GM18499 (cell line): ENCODE measurements at regions not wholly inside any gene's neighbourhood (a gene's known extent, or its start where the extent isn't known, plus 50 kb on each side); places are given as distances from the start of the nearest gene placed in this dataset.

Source experiments
- ATAC-seq: cut with Tn5 transposase; IDR thresholded peaks from one replicate; pipeline ENCODE4 v1.9.1; 2021; ENCODE audit warnings: moderate number of reproducible peaks; ENCODE audit not compliant: insufficient read depth, unreplicated experiment

- no peak for ATAC-seq
Measured at GRCh38 chr9:1320051-1320557, 269.9 kb downstream of the DMRT2 start.

GRCh38 chr9:1320607-1321195, 270.5 kb downstream of the DMRT2 start:
- no peak for ATAC-seq

DNA sequence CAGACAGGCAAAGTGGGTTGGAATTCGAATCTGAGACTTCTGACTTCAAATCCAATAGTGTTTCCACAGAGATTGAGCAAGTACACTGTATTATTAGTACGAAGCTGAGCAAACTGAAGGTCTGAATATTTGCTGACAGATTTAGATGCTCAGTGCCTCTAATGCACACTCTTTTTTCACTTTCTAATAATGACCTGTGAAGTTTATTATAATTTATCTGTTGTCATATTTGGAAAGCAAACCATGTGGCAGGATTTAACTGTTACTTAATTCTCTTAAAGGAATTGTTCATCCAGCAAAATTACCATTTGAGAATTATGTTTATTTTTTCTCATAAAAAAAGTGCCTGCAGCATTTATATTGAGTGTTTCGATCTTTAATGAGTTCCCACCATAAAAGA, 277.3 kb downstream of the DMRT2 start:
- no peak for ATAC-seq

DNA sequence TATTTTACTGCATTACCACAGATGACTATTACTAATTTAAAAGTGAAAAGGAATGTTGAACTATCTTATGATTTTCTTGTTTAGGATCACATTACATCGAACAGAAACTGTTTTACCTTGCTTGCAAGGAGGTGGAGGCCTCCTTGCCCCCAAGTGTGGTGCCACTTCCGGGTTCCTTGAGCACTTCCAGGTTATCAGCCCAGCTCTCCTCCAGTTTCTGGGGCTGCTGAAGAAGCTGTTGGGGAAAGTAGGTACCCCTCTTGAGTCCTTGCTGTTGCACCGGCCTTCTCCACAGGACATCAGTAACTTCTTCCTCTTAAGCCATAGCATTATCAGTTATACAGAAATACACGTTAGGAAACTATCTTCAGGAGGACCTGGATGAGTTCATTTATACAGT, 278.2 kb downstream of the DMRT2 start:
- no peak for ATAC-seq

DNA sequence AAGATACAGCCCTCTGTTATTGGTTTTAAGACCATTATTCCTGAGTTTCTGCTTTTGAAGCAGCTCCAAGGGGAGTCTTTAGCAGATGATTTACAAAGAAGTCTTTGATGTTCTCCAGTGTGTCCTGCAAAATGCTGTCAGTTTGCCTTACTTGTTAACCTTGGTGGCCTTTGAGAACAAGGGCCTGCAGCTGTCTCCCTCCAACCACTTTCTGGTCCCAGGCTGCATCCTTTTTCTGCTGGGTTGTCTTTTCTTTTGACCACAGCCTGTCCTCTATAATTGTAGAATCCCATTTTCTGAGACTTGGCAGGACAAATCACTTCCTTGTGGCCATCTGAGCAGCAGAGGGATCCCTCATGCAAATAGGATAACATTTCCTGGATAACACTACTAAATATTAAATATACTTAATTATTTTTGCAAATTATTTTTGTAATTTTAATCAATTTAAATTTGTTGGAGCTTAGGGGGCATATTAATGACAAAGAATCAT, 281.4 kb downstream of the DMRT2 start:
- no peak for ATAC-seq

GRCh38 chr9:1332156-1332555, 282.0 kb downstream of the DMRT2 start:
- no peak for ATAC-seq

DNA sequence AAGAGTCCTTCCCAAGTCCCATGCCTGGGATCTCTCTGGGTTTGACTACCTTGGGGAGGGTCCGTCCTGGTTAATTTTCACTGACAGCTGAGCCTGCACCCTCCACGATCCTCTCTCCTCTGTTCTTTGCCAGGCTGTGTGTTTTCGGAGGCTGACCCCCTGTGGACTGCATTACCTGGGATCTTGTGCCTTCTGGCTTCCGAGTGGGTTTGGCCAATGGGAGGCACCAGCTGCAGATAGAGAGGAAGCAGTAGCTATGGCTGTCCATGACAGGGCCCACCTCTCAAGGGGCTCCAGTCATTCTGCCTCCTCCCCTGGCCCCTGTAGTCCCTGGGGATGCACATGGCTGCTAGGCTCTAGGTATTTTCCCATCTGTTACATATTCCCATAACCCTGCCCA, 285.0 kb downstream of the DMRT2 start:
- no peak for ATAC-seq

DNA sequence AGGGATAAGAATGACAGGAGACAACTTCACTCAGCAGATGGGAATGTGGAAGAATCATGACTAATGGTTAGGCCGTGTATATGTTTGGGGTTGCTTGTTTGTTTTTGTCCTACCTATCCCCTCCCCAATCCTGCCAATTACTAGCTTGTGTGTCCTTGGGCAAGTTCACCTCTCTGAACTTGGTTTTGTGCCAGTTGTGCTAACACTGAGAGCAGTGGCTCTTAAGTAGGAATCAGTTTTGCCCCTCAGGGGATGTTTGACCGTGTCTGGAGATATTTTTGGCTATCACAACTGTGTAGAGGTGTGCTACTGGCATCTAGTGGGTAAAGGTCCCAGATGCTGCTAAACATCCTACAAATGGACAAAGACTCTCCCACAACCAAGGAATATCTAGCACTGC, 287.0 kb downstream of the DMRT2 start:
- no peak for ATAC-seq

DNA sequence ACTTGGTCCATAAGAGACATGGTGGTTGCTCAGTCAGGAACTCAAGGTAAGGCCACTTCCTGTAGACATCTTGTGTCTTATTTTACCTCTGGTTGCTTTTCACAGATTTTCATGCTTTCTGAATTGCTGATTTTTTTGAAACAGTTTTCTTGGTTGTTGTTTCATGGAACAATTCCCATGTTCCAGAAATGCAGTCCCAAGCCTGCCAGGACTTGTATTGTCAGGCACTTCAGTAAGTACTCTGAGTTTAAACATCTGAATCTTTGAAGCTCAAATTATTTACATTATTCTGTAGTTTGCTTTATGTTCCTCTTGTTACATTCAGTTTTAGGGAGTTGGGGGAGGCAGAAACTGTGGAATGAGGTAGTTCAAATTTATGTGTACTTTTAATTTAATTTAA, 290.2 kb downstream of the DMRT2 start:
- no peak for ATAC-seq

DNA sequence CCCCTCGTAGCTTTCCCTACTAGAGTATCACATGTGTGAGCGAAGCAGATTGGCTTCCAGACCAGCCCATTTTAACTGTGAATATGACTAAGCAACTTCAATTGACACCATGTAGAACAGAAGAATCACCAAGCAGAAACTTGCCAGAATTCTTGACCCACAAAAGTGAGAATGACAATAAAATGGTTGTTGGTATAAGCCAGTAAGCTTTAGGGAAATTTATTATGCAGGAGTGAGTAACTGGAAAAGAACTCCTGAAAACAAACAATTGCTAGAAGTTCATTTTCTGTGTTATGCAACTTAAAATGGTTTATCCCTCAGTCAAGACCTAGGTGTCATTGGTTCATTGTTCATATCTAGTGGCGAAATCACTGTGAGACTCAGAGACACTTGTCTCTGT, 303.1 kb downstream of the DMRT2 start:
- ATAC-seq: no peak

DNA sequence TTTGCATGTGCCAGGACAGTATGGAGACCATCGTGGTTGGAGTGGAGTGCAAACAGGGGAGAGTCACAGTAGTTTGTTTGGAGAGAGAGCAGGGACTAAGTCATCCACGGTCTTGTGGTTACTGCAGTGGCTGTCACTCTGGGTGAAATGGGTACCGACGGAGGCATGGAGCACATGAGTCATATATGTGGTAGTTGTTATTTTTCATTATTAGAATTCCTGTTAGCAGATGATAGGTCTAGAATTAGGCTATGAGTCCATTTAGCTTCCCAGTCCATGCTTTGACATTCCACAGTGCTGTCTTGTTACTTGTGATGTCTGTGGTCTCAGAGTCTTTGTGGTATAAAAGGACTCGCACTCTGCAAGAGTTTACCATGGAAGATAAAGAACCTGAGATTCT, 303.9 kb downstream of the DMRT2 start:
- ATAC-seq: no peak

DNA sequence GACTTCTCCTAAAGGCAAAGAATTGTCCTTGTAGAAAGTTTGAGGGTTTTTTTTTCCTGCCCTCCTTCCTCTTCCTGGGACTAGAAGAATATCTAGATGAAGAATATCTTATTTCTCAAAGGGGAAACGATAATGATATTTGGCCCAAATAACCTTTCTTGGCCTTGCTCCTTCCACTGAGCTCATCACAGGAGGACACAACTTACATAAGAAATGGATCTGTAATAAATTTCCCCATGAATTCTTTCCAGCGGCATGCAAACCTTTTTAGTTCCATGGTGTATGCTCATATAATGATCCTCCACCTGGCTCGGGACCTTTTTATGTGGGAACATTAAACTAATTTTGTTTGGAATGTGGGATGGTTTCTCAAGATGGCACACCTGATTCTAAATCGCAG, 304.4 kb downstream of the DMRT2 start:
- ATAC-seq: no peak

- no peak for ATAC-seq
Measured at GRCh38 chr9:1355656-1356055, 305.5 kb downstream of the DMRT2 start.

- ATAC-seq: no peak
Measured at GRCh38 chr9:1362845-1363244, 312.7 kb downstream of the DMRT2 start.

GRCh38 chr9:1366276-1366675, 316.1 kb downstream of the DMRT2 start:
- ATAC-seq: no peak

GRCh38 chr9:1369297-1369696, 319.1 kb downstream of the DMRT2 start:
- no peak for ATAC-seq

- ATAC-seq: no peak
Measured at GRCh38 chr9:1373445-1373844, 323.3 kb downstream of the DMRT2 start.

- no peak for ATAC-seq
Measured at GRCh38 chr9:1383899-1384455, 333.8 kb downstream of the DMRT2 start.

- ATAC-seq: no peak
Measured at GRCh38 chr9:1384816-1385215, 334.7 kb downstream of the DMRT2 start.

- no peak for ATAC-seq
Measured at GRCh38 chr9:1386420-1386819, 336.3 kb downstream of the DMRT2 start.

- no peak for ATAC-seq
Measured at GRCh38 chr9:1388216-1388615, 338.1 kb downstream of the DMRT2 start.

GRCh38 chr9:1400983-1401382, 350.8 kb downstream of the DMRT2 start:
- ATAC-seq: no peak
